DOHH2 (cell line): ENCODE measurements at regions not wholly inside any gene's neighbourhood (a gene's known extent, or its start where the extent isn't known, plus 50 kb on each side); places are given as distances from the start of the nearest gene placed in this dataset.

ENCODE experiments used
- CTCF ChIP-seq: fragments of 200-600 bp; sonication (generic); IDR thresholded peaks from one replicate; pipeline ENCODE4 v1.5.1; 2014; ENCODE audit warnings: antibody characterized with exemption, mild to moderate bottlenecking, low read depth, low read length; ENCODE audit not compliant: poor library complexity, severe bottlenecking
- EZH2phosphoT487 ChIP-seq: fragments of 200-600 bp; sonication (generic); IDR thresholded peaks from 2 replicates; pipeline ENCODE4 v1.6.1; 2017; ENCODE audit warnings: borderline replicate concordance, mild to moderate bottlenecking, antibody characterized with exemption, low read length, moderate library complexity, mixed read lengths

- TF ChIP-seq CTCF (no peak), EZH2phosphoT487 (no peak)
These were observed 165.0 kb upstream of the DCN start for GRCh38 chr12:91347481-91348214.
